Large intestine (tissue), 3 donors: ENCODE measurements at regions not wholly inside any gene's neighbourhood (a gene's known extent, or its start where the extent isn't known, plus 50 kb on each side); places are given as distances from the start of the nearest gene placed in this dataset.

Source experiments
- DNase-seq, 2 donors: peaks; one replicate each; pipeline versions ENCODE4 v3.0.0 to v3.0.0-alpha.2; 2013
- H3K27ac ChIP-seq: one replicate; pipeline ENCODE4 v1.5.1; 2013; ENCODE audit warnings: low read length
- H3K27me3 ChIP-seq: 2 replicates; pipeline ENCODE4 v1.6.1; 2013; ENCODE audit warnings: low read length; ENCODE audit not compliant: control insufficient read depth, insufficient read depth
- H3K36me3 ChIP-seq: 2 replicates; pipeline ENCODE4 v1.6.1; 2013; ENCODE audit warnings: low read length; ENCODE audit not compliant: control insufficient read depth, insufficient read depth
- H3K4me1 ChIP-seq: one replicate; pipeline ENCODE4 v1.6.1; 2013; ENCODE audit warnings: low read length; ENCODE audit not compliant: control insufficient read depth, insufficient read depth
- H3K4me3 ChIP-seq: one replicate; pipeline ENCODE4 v1.5.1; 2013; ENCODE audit warnings: low read length
- H3K9me3 ChIP-seq: one replicate; pipeline ENCODE4 v1.6.1; 2013; ENCODE audit warnings: mild to moderate bottlenecking, low read depth, low read length, moderate library complexity; ENCODE audit not compliant: control insufficient read depth
- WGBS: methylation state at CpG from one replicate; pipeline ENCODE4 v1.1.5; 2013; ENCODE audit warnings: low lambda C conversion rate; ENCODE audit not compliant: insufficient coverage; 5-methylcytosine and 5-hydroxymethylcytosine counted together

- no peak overlapping the region for H3K27ac ChIP-seq
- H3K4me3 ChIP-seq, result no peak overlapping the region
- H3K4me1 ChIP-seq, result peaks cover 3% of the 10 kb centered on the region
- peaks cover 10% of the 10 kb centered on the region for H3K27me3 ChIP-seq
- WGBS, result no CpG with 5 or more reads among the region's 9 CpGs
- no peaks in the 10 kb centered on the region for H3K36me3 ChIP-seq
- H3K9me3 ChIP-seq, result no peaks in the 10 kb centered on the region
- no peak for DNase-seq
These were observed 280.8 kb downstream of the ZEB1 start for GRCh38 chr10:31599626-31600504.

GRCh38 chr10:31596765-31597164, 277.7 kb downstream of the ZEB1 start:
- H3K9me3 ChIP-seq, result peaks cover 5% of the 10 kb centered on the region
- peaks cover 3% of the 10 kb centered on the region for H3K27me3 ChIP-seq
- H3K36me3 ChIP-seq, result no peaks in the 10 kb centered on the region
- DNase-seq, result no peak
- H3K4me3 ChIP-seq, result no peak overlapping the region
- H3K4me1 ChIP-seq, result no peaks in the 10 kb centered on the region
- H3K27ac ChIP-seq, result no peak overlapping the region
- WGBS, result no CpG with 5 or more reads among the region's 2 CpGs

GRCh38 chr10:31595992-31596391, 277.0 kb downstream of the ZEB1 start:
- peaks cover 5% of the 10 kb centered on the region for H3K9me3 ChIP-seq
- H3K4me1 ChIP-seq, result no peaks in the 10 kb centered on the region
- H3K4me3 ChIP-seq, result no peak overlapping the region
- no peaks in the 10 kb centered on the region for H3K36me3 ChIP-seq
- WGBS, result 0% methylated on average over 1 of the region's 3 CpGs
- DNase-seq, result no peak
- H3K27me3 ChIP-seq, result peaks cover 3% of the 10 kb centered on the region
- no peak overlapping the region for H3K27ac ChIP-seq

GRCh38 chr10:31594347-31594873, 275.4 kb downstream of the ZEB1 start:
- Histone ChIP-seq H3K4me1 (no peaks in the 10 kb centered on the region), H3K36me3 (no peaks in the 10 kb centered on the region), H3K9me3 (peaks cover 5% of the 10 kb centered on the region), H3K4me3 (no peak overlapping the region), H3K27ac (no peak overlapping the region), H3K27me3 (no peaks in the 10 kb centered on the region)
- DNase-seq, result no peak
- 100% methylated on average over 1 of the region's 1 CpG for WGBS

- no peak overlapping the region for H3K27ac ChIP-seq
- no peaks in the 10 kb centered on the region for H3K4me1 ChIP-seq
- no peak overlapping the region for H3K4me3 ChIP-seq
- H3K36me3 ChIP-seq, result no peaks in the 10 kb centered on the region
- no CpG with 5 or more reads among the region's 2 CpGs for WGBS
- peaks cover 5% of the 10 kb centered on the region for H3K9me3 ChIP-seq
- no peaks in the 10 kb centered on the region for H3K27me3 ChIP-seq
- DNase-seq, result no peak
These were observed 274.1 kb downstream of the ZEB1 start for GRCh38 chr10:31593124-31593523.

- Histone ChIP-seq H3K27me3 (no peaks in the 10 kb centered on the region), H3K4me3 (no peak overlapping the region), H3K4me1 (no peaks in the 10 kb centered on the region), H3K9me3 (peaks cover 5% of the 10 kb centered on the region), H3K27ac (no peak overlapping the region), H3K36me3 (no peaks in the 10 kb centered on the region)
- DNase-seq, result no peak
These were observed 272.6 kb downstream of the ZEB1 start for GRCh38 chr10:31591569-31591968.

- H3K4me3 ChIP-seq, result no peak overlapping the region
- 88% methylated on average over 3 of the region's 6 CpGs for WGBS
These were observed 271.2 kb downstream of the ZEB1 start for GRCh38 chr10:31590023-31590800.

GRCh38 chr10:31587691-31588090, 268.7 kb downstream of the ZEB1 start:
- no peak overlapping the region for H3K27ac ChIP-seq
- peaks cover 2% of the 10 kb centered on the region for H3K4me1 ChIP-seq
- DNase-seq, result no peak
- no peaks in the 10 kb centered on the region for H3K27me3 ChIP-seq
- H3K9me3 ChIP-seq, result peaks cover 5% of the 10 kb centered on the region
- no CpG with 5 or more reads among the region's 9 CpGs for WGBS
- H3K4me3 ChIP-seq, result no peak overlapping the region
- H3K36me3 ChIP-seq, result no peaks in the 10 kb centered on the region

More at GRCh38 chr10:31590023-31590800, 271.2 kb downstream of the ZEB1 start:
- Histone ChIP-seq H3K4me1 (no peaks in the 10 kb centered on the region), H3K9me3 (peaks cover 5% of the 10 kb centered on the region), H3K27me3 (no peaks in the 10 kb centered on the region), H3K27ac (no peak overlapping the region), H3K36me3 (no peaks in the 10 kb centered on the region)
- no peak for DNase-seq

GRCh38 chr10:31586723-31587638, 268.0 kb downstream of the ZEB1 start:
- no peaks in the 10 kb centered on the region for H3K36me3 ChIP-seq
- no peak overlapping the region for H3K4me3 ChIP-seq
- no CpG with 5 or more reads among the region's 22 CpGs for WGBS
- DNase-seq, result no peak
- H3K27ac ChIP-seq, result no peak overlapping the region
- H3K4me1 ChIP-seq, result peaks cover 3% of the 10 kb centered on the region
- no peaks in the 10 kb centered on the region for H3K27me3 ChIP-seq
- peaks cover 2% of the 10 kb centered on the region for H3K9me3 ChIP-seq

GRCh38 chr10:31584876-31585275, 265.9 kb downstream of the ZEB1 start:
- H3K9me3 ChIP-seq, result no peaks in the 10 kb centered on the region
- no peak overlapping the region for H3K27ac ChIP-seq
- H3K36me3 ChIP-seq, result no peaks in the 10 kb centered on the region
- peaks cover 3% of the 10 kb centered on the region for H3K4me1 ChIP-seq
- no peak overlapping the region for H3K4me3 ChIP-seq
- no peak for DNase-seq
- no peaks in the 10 kb centered on the region for H3K27me3 ChIP-seq
- 48% methylated on average over 2 of the region's 6 CpGs for WGBS
